Hepatic stellate cell (primary cell): ENCODE measurements at regions not wholly inside any gene's neighbourhood (a gene's known extent, or its start where the extent isn't known, plus 50 kb on each side); places are given as distances from the start of the nearest gene placed in this dataset.
A peak's percentile ranks its signal among the peaks of the same experiment; 100 is the strongest.
"Not testable (repeated sequence)": the region's sequence is repeated elsewhere in the genome, so short reads cannot be mapped to it uniquely, and the experiment has no call there.

Source experiments
- DNase-seq: peaks from one replicate; pipeline ENCODE4 v3.0.0; 2011; ENCODE audit warnings: low spot score

GRCh38 chr5:16987776-16988175, 51.7 kb upstream of the MYO10 start:
- DNase-seq = no peak

- not testable (repeated sequence) for DNase-seq
These were observed 54.9 kb upstream of the MYO10 start for GRCh38 chr5:16990817-16991520.

GRCh38 chr5:16992006-16992405, 55.9 kb upstream of the MYO10 start:
- DNase-seq = peak; percentile 43

- DNase-seq = no peak
These were observed 56.4 kb upstream of the MYO10 start for GRCh38 chr5:16992444-16992843.

- DNase-seq = no peak
These were observed 58.5 kb upstream of the MYO10 start for GRCh38 chr5:16994565-16994964.

- no peak for DNase-seq
These were observed 59.3 kb upstream of the MYO10 start for GRCh38 chr5:16995372-16995771.

DNA sequence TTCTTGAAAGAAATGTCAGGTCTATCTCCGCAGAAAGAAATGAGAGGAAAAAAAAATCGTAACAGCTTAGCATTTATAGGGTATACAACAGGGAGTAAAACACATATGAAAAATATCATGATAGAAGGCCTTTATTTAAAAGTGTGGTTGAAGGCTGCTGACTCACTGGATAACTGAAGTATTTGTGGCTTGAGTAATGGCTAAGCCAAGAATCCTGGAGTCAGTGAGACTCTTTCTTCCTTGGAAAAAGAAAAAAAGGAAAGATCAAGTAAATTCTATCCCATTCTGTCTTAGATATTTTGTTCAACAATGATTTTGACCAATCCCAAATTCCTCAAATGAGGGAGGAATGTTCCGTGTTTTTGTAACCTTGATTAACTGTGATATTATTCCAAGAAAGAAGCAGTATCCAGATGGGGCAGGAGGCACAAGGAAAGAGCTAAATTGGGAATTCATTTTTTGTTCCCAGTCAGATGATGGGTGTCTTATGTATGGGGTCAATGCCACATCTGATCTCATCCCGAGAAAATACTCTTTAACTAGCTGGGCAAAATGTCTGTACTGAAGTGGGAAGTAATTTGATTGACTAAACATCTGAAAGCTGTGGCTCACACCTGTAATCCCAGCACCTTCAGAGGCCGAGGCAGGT, 64.3 kb upstream of the MYO10 start:
- peak; percentile 64 for DNase-seq

DNA sequence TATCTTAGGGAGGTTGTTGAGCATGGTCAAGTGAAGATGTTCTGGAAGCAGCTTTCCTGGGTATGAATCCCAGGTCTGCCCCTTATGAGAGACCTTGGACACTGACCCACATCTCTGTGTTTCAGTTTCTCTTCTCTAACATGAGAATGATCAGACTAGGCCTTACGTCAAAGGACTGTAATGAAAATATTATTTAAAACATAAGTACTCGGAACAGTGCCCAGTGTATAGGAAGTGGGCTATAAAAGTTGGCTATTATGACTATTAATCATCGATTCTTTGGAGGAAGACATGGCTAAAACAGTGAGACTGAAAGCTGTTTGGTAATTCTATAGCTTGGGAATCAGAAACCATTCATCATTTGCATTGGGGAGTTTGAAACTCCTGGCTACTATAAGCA, 65.3 kb upstream of the MYO10 start:
- no peak for DNase-seq

- DNase-seq = no peak
These were observed 68.5 kb upstream of the MYO10 start for GRCh38 chr5:17004441-17005106.

- DNase-seq = no peak
These were observed 69.2 kb upstream of the MYO10 start for GRCh38 chr5:17005107-17005828.

- no peak for DNase-seq
These were observed 76.2 kb upstream of the MYO10 start for GRCh38 chr5:17012289-17012688.

DNA sequence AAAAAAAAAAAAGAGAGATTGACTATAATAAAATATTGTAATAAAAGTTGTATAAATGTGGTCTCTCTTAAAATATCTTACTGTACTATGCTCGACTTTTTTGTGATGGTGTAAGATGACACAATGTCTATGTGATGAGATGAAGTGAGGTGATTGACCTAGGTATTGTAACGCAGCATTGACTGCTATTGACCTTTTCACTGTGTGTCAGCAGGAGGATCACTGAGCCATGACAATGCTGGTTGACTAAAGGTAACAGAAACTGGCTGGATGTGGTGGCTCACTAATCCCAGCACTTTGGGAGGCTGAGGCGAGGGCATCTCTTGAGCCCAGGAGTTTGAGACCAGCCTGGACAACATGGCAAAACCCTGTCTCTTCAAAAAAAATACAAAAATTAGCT, 78.6 kb upstream of the MYO10 start:
- no peak for DNase-seq

- no peak for DNase-seq
These were observed 82.8 kb upstream of the MYO10 start for GRCh38 chr5:17018871-17019270.

DNA sequence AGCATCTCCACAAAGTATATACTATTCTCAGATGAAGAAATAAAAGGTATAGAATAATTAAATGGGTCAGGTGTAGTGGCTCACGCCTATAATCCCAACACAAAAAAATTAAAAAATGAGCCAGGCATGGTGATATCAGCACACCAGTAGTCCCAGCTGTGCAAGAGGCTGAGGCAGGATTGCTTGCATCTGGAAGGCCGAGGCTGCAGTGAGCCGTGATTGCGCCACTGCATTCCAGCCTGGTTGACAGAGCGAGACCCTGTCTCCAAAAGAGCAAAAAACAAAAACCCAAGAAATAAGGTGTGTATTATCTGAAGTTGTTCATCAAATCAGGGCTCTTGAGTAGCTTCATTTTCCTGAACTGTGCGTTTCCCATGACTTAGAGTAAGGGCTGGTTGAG, 83.2 kb upstream of the MYO10 start:
- no peak for DNase-seq

DNA sequence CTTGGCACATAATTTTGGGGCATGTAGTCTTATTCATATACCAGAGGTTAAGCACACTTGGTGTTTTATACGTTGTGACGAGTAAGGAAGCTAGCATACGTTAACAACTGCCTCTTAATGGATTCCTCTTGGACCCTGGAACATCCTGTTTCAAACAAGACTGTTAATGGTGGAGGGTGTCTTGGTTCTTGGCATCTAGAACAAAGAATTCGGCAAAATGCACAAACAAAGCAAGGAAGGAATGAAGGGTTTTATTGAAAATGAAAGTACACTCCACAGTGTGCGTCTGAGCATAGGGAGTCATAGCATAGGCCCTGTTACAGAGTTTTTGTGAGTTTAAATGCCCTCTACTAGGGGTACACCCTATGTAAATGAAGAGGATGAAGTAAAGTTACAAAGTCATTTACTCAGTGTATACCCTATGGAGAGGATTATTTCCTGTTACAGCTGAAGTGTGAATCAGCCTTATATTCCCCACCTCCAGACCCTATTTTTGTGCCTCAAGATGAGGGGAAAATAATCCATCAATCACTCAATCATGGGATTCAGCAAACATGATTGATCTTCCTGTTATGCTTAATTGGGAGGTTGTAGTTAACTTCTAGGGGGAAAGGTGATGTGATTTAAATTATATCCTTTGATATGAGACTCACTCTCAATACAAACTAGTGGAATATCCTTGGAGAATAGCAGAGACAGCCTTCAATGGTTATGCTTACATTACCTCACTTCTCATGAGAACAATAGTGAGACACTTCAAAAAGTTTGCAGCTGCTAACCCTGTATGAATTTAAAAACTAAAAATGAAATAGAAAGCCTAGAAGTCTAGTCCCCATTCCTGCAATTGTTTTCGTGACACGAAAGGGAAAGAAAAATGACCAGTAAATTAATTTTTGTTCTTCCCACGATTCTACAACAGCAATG, 84.9 kb upstream of the MYO10 start:
- DNase-seq = no peak

DNA sequence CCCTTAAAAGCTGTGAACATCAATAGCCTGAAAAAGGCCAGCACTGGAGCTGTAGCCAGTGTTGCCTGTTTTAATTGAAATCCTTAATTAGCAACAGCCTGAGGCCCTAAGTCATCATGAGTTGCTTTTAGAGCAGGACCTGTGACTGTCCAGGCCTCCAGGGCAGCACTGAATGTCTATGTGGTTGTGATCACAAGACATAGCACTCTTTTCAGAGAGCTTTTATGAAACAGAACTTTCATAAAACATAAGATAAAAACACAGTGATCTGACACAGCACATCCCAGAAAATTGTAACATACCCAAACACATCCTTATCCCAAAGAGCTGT, 85.5 kb upstream of the MYO10 start:
- DNase-seq = no peak

DNA sequence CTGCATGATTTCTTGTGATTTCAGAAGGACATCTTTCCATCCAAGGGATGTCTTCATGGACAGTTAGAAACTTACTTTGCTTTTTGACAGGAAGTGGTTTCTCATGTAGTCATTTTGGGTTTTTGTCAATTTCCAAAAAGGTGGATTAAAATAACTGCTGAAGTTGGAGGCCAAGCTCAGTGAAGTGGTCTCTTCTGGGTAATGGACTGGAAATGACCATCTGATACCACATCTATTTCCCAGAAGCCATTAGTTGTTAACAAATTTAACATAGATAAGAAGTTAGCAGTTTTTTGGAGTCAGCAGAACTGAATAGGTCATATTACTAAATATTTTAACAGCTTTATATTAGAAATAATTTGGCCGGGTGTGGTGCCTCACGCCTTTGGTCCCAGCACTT, 86.2 kb upstream of the MYO10 start:
- DNase-seq = no peak

GRCh38 chr5:17024686-17025180, 88.6 kb upstream of the MYO10 start:
- DNase-seq = peak; percentile 67

- DNase-seq = not testable (repeated sequence)
These were observed 95.7 kb upstream of the MYO10 start for GRCh38 chr5:17031659-17032277.

- not testable (repeated sequence) for DNase-seq
These were observed 96.4 kb upstream of the MYO10 start for GRCh38 chr5:17032314-17032985.

- DNase-seq = not testable (repeated sequence)
These were observed 98.9 kb upstream of the MYO10 start for GRCh38 chr5:17034992-17035391.
